CD14-positive monocyte (primary cell): ENCODE measurements at regions not wholly inside any gene's neighbourhood (a gene's known extent, or its start where the extent isn't known, plus 50 kb on each side); places are given as distances from the start of the nearest gene placed in this dataset.

ENCODE experiments used
- DNase-seq, 3 donors: peaks; one replicate each; pipeline ENCODE4 v3.0.0-alpha.2; 2011 to 2022
- H2AFZ ChIP-seq: 2 replicates; pipeline ENCODE4 v1.6.0; 2012; ENCODE audit warnings: mild to moderate bottlenecking, low read depth, low read length, inconsistent platforms; ENCODE audit not compliant: insufficient read depth, poor library complexity, severe bottlenecking
- H3K27ac ChIP-seq, 2 donors: 1 replicate in 1 of 2; 2 replicates in 1 of 2; pipeline ENCODE4 v1.5.1; 2012 to 2013; ENCODE audit warnings: low read length in 2 of 2, control low read depth in 1 of 2, inconsistent platforms in 1 of 2, low read depth in 1 of 2, mild to moderate bottlenecking in 1 of 2
- H3K27me3 ChIP-seq, 2 donors: one replicate each; pipeline versions ENCODE4 v1.6.0 to v1.6.1; 2011 to 2013; ENCODE audit warnings: low read length in 2 of 2; ENCODE audit not compliant: control insufficient read depth in 2 of 2, insufficient read depth in 2 of 2
- H3K36me3 ChIP-seq, 2 donors: replicated peaks in 1 of 2; 1 replicate in 1 of 2; 2 replicates in 1 of 2; pipeline versions ENCODE4 v1.5.1 to v1.6.1; 2012 to 2013; ENCODE audit warnings: low read length in 2 of 2, control low read depth in 1 of 2, inconsistent platforms in 1 of 2, mild to moderate bottlenecking in 1 of 2; ENCODE audit not compliant: insufficient read depth in 2 of 2, control insufficient read depth in 1 of 2
- H3K4me1 ChIP-seq, 2 donors: 1 replicate in 1 of 2; 2 replicates in 1 of 2; pipeline versions ENCODE4 v1.5.1 to v1.6.1; 2012 to 2013; ENCODE audit warnings: low read length in 2 of 2, control low read depth in 1 of 2, inconsistent platforms in 1 of 2, mild to moderate bottlenecking in 1 of 2, moderate library complexity in 1 of 2; ENCODE audit not compliant: insufficient read depth in 2 of 2, control insufficient read depth in 1 of 2
- H3K4me2 ChIP-seq: replicated peaks from 2 replicates; pipeline ENCODE3; 2012; ENCODE audit warnings: low read length, moderate library complexity, mild to moderate bottlenecking; ENCODE audit not compliant: poor library complexity, severe bottlenecking; ENCODE audit errors: extremely low read depth
- H3K4me3 ChIP-seq, 3 experiments: fragments of 200-600 bp in 1 of 3; sonication (generic) in 1 of 3; replicated peaks in 1 of 3; 1 replicate in 2 of 3; 2 replicates in 1 of 3; pipeline ENCODE4 v1.5.1; 2011 to 2013; ENCODE audit warnings: low read length in 3 of 3, mild to moderate bottlenecking in 3 of 3, control low read depth in 2 of 3, low read depth in 2 of 3, inconsistent platforms in 1 of 3, moderate library complexity in 1 of 3
- H3K79me2 ChIP-seq: 2 replicates; pipeline ENCODE4 v1.6.0; 2012; ENCODE audit warnings: mild to moderate bottlenecking, control low read depth, inconsistent platforms, low read length, moderate library complexity; ENCODE audit not compliant: insufficient read depth
- H3K9ac ChIP-seq: 2 replicates; pipeline ENCODE4 v1.6.0; 2017; ENCODE audit warnings: low read length, mild to moderate bottlenecking; ENCODE audit not compliant: insufficient read depth, poor library complexity, severe bottlenecking
- H3K9me3 ChIP-seq, 2 donors: replicated peaks in 1 of 2; 1 replicate in 1 of 2; 2 replicates in 1 of 2; pipeline versions ENCODE4 v1.5.1 to v1.6.1; 2012 to 2013; ENCODE audit warnings: low read length in 2 of 2, control low read depth in 1 of 2; ENCODE audit not compliant: control insufficient read depth in 1 of 2, insufficient read depth in 1 of 2
- H4K20me1 ChIP-seq: 2 replicates; pipeline ENCODE4 v1.6.0; 2012; ENCODE audit warnings: mild to moderate bottlenecking, low read length, control low read depth, moderate library complexity; ENCODE audit not compliant: insufficient read depth
- H3K27ac Mint-ChIP-seq, 7 donors: one replicate each; pipeline ENCODE4 v1.8.0; 2020; ENCODE audit warnings: mild to moderate bottlenecking in 7 of 7, mixed read lengths in 7 of 7, moderate library complexity in 6 of 7, inconsistent platforms in 2 of 7
- H3K27me3 Mint-ChIP-seq, 3 donors: one replicate each; pipeline ENCODE4 v1.8.0; 2021 to 2022; ENCODE audit warnings: low read depth in 3 of 3, mild to moderate bottlenecking in 3 of 3, mixed read lengths in 3 of 3, moderate library complexity in 3 of 3, inconsistent platforms in 1 of 3
- H3K36me3 Mint-ChIP-seq, 2 donors: one replicate each; pipeline ENCODE4 v1.8.0; 2020; ENCODE audit warnings: mixed read lengths in 2 of 2, inconsistent platforms in 1 of 2, mild to moderate bottlenecking in 1 of 2
- H3K4me1 Mint-ChIP-seq: one replicate; pipeline ENCODE4 v1.8.0; 2020; ENCODE audit warnings: mild to moderate bottlenecking, mixed read lengths
- H3K4me3 Mint-ChIP-seq, 2 donors: one replicate each; pipeline ENCODE4 v1.8.0; 2020; ENCODE audit warnings: mild to moderate bottlenecking in 2 of 2, mixed read lengths in 2 of 2, moderate library complexity in 1 of 2
- H3K9me3 Mint-ChIP-seq, 7 donors: one replicate each; pipeline ENCODE4 v1.8.0; 2020 to 2022; ENCODE audit warnings: mixed read lengths in 7 of 7, mild to moderate bottlenecking in 6 of 7, moderate library complexity in 6 of 7, inconsistent platforms in 2 of 7
- WGBS: methylation state at CpG from one replicate; pipeline ENCODE4 v1.1.5; 2013; ENCODE audit warnings: missing lambda C conversion rate; ENCODE audit not compliant: insufficient coverage; 5-methylcytosine and 5-hydroxymethylcytosine counted together
- intact Hi-C, 2 donors: fragments of 100-400 bp; cut with micrococcal nuclease; formaldehyde crosslinking; loops; one replicate each; pipeline versions ENCODE4 v1.15.0 to v1.15.1; 2023
- TF ChIP-seq, protein P1 (sequence below): fragments of 200-600 bp; IDR thresholded peaks from one replicate; pipeline ENCODE4 v1.8.0; 2022; ENCODE audit warnings: antibody characterized with exemption, mild to moderate bottlenecking

- H3K9me3 Mint-ChIP-seq, result peaks cover 6 to 17% (median 10%) of the 10 kb centered on the region in 7 donors
- no peaks in the 10 kb centered on the region for H3K36me3 Mint-ChIP-seq
These were observed 164.8 kb upstream of the RORA start for GRCh38 chr15:61393949-61394348.

GRCh38 chr15:61393524-61393923 is 164.4 kb upstream of the RORA start:
- no peaks in the 10 kb centered on the region for H3K36me3 ChIP-seq
- no peak overlapping the region for H3K4me2 ChIP-seq
- no peak overlapping the region for H2AFZ ChIP-seq
- H4K20me1 ChIP-seq, result no peaks in the 10 kb centered on the region
- WGBS, result no CpG with 5 or more reads among the region's 3 CpGs
- H3K4me1 ChIP-seq, result no peaks in the 10 kb centered on the region
- Mint-ChIP-seq H3K27ac (no peak overlapping the region), H3K36me3 (no peaks in the 10 kb centered on the region), H3K27me3 (peaks cover 0 to 2% (median 0%) of the 10 kb centered on the region in 3 donors), H3K4me1 (no peaks in the 10 kb centered on the region), H3K9me3 (peaks cover 6 to 13% (median 7%) of the 10 kb centered on the region in 7 donors), H3K4me3 (no peak overlapping the region)
- no peak overlapping the region for H3K9ac ChIP-seq
- TF ChIP-seq, protein P1, sequence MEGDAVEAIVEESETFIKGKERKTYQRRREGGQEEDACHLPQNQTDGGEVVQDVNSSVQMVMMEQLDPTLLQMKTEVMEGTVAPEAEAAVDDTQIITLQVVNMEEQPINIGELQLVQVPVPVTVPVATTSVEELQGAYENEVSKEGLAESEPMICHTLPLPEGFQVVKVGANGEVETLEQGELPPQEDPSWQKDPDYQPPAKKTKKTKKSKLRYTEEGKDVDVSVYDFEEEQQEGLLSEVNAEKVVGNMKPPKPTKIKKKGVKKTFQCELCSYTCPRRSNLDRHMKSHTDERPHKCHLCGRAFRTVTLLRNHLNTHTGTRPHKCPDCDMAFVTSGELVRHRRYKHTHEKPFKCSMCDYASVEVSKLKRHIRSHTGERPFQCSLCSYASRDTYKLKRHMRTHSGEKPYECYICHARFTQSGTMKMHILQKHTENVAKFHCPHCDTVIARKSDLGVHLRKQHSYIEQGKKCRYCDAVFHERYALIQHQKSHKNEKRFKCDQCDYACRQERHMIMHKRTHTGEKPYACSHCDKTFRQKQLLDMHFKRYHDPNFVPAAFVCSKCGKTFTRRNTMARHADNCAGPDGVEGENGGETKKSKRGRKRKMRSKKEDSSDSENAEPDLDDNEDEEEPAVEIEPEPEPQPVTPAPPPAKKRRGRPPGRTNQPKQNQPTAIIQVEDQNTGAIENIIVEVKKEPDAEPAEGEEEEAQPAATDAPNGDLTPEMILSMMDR, result no peak
- intact Hi-C loops, result no loop called here
- H3K27me3 ChIP-seq, result no peaks in the 10 kb centered on the region
- no peak overlapping the region for H3K27ac ChIP-seq
- H3K9me3 ChIP-seq, result peaks cover 2 to 9% of the 10 kb centered on the region in 2 donors
- no peak overlapping the region for H3K4me3 ChIP-seq
- no peak for DNase-seq
- no peaks in the 10 kb centered on the region for H3K79me2 ChIP-seq

More at GRCh38 chr15:61393949-61394348, 164.8 kb upstream of the RORA start:
- no peaks in the 10 kb centered on the region for H3K36me3 ChIP-seq
- H3K9me3 ChIP-seq, result peaks cover 5 to 14% of the 10 kb centered on the region in 2 donors
- intact Hi-C loops, result no loop called here
- no peaks in the 10 kb centered on the region for H3K4me1 Mint-ChIP-seq
- no peaks in the 10 kb centered on the region for H3K4me1 ChIP-seq
- TF ChIP-seq, protein P1, result no peak
- H3K4me2 ChIP-seq, result no peak overlapping the region
- no peak overlapping the region for H2AFZ ChIP-seq
- H3K27me3 ChIP-seq, result no peaks in the 10 kb centered on the region
- H3K27ac Mint-ChIP-seq, result no peak overlapping the region
- no peaks in the 10 kb centered on the region for H4K20me1 ChIP-seq
- H3K4me3 ChIP-seq, result no peak overlapping the region
- no peak for DNase-seq
- no peaks in the 10 kb centered on the region for H3K79me2 ChIP-seq
- H3K4me3 Mint-ChIP-seq, result no peak overlapping the region
- no CpG with 5 or more reads among the region's 3 CpGs for WGBS
- no peak overlapping the region for H3K9ac ChIP-seq
- no peak overlapping the region for H3K27ac ChIP-seq
- peaks cover 0 to 2% (median 0%) of the 10 kb centered on the region in 3 donors for H3K27me3 Mint-ChIP-seq
